Gastrocnemius medialis (tissue), 4 donors: ENCODE measurements at regions not wholly inside any gene's neighbourhood (a gene's known extent, or its start where the extent isn't known, plus 50 kb on each side); places are given as distances from the start of the nearest gene placed in this dataset.

Experiments used
- POLR2A ChIP-seq, 2 donors: fragments of 450-650 bp; IDR thresholded peaks; one replicate each; pipeline ENCODE4 v1.6.1; 2017; ENCODE audit warnings: antibody characterized with exemption in 2 of 2, mild to moderate bottlenecking in 2 of 2, moderate library complexity in 2 of 2
- TF ChIP-seq, protein P1 (sequence below), 5 experiments: fragments of 450-650 bp in 3 of 5; fragments of 200-600 bp in 2 of 5; sonication (generic) in 2 of 5; IDR thresholded peaks in 4 of 5; conservative IDR thresholded peaks in 1 of 5; 1 replicate in 4 of 5; 2 replicates in 1 of 5; pipeline ENCODE4 v1.5.1; 2016 to 2019; ENCODE audit warnings: antibody characterized with exemption in 5 of 5, mild to moderate bottlenecking in 3 of 5, moderate library complexity in 3 of 5

DNA sequence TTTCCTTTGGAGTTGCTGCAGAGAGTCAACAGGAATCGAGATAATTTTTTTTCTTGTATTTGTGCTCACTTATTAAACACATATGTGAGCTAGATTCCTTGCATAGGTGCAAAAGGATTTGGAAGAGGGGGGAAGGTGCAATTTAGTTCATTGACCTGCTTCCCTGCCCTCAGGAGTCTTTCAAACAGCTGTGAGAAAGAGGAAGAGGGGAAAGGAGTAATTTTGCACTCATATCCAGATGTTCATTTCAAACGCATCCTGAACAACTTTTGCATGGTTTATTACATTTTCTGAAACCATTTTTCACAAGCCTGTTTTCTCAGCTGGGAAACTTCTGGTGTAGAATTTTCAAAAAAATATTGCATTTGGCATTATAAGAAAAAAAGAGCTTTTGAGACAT lies 795.0 kb downstream of the MAFB start:
- TF ChIP-seq, protein P1, sequence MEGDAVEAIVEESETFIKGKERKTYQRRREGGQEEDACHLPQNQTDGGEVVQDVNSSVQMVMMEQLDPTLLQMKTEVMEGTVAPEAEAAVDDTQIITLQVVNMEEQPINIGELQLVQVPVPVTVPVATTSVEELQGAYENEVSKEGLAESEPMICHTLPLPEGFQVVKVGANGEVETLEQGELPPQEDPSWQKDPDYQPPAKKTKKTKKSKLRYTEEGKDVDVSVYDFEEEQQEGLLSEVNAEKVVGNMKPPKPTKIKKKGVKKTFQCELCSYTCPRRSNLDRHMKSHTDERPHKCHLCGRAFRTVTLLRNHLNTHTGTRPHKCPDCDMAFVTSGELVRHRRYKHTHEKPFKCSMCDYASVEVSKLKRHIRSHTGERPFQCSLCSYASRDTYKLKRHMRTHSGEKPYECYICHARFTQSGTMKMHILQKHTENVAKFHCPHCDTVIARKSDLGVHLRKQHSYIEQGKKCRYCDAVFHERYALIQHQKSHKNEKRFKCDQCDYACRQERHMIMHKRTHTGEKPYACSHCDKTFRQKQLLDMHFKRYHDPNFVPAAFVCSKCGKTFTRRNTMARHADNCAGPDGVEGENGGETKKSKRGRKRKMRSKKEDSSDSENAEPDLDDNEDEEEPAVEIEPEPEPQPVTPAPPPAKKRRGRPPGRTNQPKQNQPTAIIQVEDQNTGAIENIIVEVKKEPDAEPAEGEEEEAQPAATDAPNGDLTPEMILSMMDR (IDR thresholded peaks at IDR 0.05 in 4 of 5, conservative IDR thresholded peaks at IDR 0.05 in 1 of 5), result no peak
- no peak for TF ChIP-seq POLR2A (IDR thresholded peaks at IDR 0.05)
